22Rv1 (cell line): ENCODE measurements at regions not wholly inside any gene's neighbourhood (a gene's known extent, or its start where the extent isn't known, plus 50 kb on each side); places are given as distances from the start of the nearest gene placed in this dataset.

Experiments
- H3K27ac ChIP-seq: fragments of 450-650 bp; 2 replicates; pipeline ENCODE4 v1.5.1; 2017
- ZFX ChIP-seq: fragments of 450-650 bp; IDR thresholded peaks from 2 replicates; pipeline ENCODE4 v1.6.1; 2017; ENCODE audit warnings: antibody characterized with exemption, borderline replicate concordance
- TF ChIP-seq, protein P1 (sequence below): fragments of 450-650 bp; IDR thresholded peaks from 2 replicates; pipeline ENCODE4 v1.5.1; 2017; ENCODE audit warnings: mild to moderate bottlenecking

DNA sequence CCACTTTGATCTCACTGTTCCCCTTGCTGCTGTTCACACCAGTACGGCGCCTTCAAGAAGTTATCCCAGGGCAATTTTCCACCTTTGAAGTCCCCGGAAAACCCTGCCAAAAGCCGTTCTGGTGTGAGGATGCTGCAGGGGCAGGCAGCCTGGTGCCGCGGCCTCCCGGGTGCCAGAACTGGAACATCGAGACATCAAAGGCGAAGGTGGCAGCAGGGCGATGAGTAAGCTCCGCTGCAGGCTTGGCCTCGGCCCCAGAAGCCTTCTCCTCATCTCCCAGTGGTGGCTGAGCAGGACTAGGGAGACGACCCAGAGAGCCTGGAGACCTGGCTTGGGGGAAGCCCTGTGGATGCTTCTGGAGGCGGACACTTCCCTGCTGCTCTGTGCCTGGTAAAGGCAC is 115.3 kb upstream of the MSX2 start:
- no peak for TF ChIP-seq ZFX
- TF ChIP-seq, protein P1, sequence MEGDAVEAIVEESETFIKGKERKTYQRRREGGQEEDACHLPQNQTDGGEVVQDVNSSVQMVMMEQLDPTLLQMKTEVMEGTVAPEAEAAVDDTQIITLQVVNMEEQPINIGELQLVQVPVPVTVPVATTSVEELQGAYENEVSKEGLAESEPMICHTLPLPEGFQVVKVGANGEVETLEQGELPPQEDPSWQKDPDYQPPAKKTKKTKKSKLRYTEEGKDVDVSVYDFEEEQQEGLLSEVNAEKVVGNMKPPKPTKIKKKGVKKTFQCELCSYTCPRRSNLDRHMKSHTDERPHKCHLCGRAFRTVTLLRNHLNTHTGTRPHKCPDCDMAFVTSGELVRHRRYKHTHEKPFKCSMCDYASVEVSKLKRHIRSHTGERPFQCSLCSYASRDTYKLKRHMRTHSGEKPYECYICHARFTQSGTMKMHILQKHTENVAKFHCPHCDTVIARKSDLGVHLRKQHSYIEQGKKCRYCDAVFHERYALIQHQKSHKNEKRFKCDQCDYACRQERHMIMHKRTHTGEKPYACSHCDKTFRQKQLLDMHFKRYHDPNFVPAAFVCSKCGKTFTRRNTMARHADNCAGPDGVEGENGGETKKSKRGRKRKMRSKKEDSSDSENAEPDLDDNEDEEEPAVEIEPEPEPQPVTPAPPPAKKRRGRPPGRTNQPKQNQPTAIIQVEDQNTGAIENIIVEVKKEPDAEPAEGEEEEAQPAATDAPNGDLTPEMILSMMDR = no peak
- H3K27ac ChIP-seq = no peak overlapping the region

DNA sequence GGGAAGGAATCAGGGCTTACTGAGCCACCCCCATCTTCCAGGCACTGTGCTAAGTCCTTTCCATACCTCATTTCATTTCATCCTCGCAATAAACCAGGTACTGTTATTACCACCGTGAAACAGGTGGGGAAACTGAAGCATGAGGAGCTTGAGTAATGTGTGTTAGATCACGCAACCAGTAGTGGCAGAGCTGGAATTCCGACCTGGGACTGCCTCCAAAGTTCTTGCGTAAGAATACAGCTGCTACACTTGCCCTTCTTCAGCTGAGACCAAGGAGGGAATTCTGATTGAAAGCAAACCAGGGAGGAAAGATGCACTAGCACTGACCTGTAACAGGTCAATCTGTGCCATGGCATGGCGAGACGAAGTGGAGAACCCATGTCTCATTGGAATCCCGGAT is 113.4 kb upstream of the MSX2 start:
- no peak for TF ChIP-seq ZFX
- TF ChIP-seq, protein P1 = no peak
- H3K27ac ChIP-seq = no peak overlapping the region

DNA sequence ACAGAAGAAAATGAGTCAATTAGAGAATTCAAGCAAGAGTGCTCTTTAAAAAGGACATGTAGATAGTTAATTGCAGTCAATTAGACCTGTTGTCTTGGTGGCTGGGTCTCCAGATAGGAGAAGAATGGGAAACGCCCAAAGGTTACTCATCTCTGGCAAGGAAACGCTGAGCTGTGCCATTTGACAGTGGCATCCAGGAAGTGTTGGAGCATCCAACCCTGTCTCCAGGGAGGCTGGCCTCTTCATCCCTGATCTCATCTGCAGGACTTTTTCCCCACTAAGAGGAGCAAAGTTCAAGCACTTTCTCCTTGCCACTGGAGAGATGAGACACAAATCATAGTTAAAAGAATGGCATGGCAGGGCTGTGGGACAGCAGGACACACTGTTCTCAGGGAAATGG is 111.7 kb upstream of the MSX2 start:
- H3K27ac ChIP-seq = no peak overlapping the region
- no peak for TF ChIP-seq ZFX
- TF ChIP-seq, protein P1 = no peak

DNA sequence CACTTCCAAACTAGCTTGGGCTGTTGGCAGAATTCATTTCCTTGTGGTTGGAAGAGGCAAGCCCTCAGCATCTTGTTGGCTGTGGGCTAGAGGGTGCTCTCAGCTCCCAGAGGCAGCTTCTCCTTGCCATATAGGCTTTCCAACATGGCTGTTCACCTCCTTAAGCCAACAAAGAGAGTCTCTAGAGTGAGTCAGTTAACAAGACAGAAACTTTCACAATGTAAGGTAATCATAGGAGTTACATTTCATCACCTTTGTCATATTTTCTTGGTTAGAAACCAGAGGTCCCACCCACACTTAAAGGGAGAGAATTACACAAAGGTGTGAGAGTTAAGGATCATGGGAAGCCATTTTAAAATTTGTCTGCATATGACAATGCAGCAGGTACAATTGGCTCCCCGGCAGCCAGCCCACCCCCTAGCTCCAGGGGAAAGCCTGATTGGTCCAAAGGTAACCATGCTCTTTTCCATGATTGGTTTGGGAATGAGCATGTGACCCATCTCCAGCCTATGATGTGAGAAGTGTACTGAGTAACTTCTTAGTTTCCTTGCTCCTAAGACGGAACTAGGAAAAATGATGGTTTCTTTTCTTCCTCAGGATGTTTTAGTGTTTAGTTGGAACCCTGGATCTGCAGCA is 109.8 kb upstream of the MSX2 start:
- no peak for TF ChIP-seq ZFX

DNA sequence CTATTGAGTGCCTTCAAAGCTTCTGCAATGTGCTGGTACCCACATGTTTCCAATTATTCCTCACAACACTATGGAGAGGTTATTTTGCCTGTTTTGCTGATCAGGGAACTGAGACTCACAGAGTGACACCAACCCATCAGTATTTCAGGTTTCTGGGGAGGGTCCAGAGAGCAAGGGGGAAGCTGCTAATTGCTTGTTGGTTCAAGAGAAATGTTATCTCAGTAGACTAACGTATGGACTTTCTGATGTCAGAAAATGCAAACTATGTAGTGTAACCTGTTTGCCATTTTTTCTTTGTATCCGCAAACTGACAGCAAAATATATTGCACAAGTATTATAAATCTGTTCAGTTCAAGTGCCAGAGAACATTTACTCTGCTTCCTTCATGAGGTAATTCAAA is 108.3 kb upstream of the MSX2 start:
- TF ChIP-seq, protein P1 = no peak
- no peak for TF ChIP-seq ZFX
- H3K27ac ChIP-seq = no peak overlapping the region

More for the DNA sequence above, 109.8 kb upstream of the MSX2 start:
- H3K27ac ChIP-seq = no peak overlapping the region

DNA sequence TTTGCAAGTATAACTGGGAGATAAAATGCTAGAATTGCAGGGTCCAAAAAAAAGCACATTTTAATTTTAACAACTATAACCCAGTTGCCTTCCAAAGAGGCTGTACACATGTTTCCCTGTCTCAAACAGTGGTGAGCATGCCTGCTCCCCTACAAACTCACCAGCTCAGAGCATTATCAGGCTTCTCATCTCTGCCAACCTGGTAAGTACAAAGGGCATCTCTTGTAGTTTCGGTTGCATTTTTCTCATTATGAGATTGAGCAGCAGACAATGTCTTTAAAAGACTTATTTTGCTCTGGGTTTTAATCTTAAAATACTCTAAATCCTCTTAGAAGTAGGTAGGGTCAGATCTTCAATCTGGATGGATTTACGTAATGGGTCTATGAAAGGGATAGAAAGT is 107.1 kb upstream of the MSX2 start:
- no peak for TF ChIP-seq ZFX
- TF ChIP-seq, protein P1 = no peak

DNA sequence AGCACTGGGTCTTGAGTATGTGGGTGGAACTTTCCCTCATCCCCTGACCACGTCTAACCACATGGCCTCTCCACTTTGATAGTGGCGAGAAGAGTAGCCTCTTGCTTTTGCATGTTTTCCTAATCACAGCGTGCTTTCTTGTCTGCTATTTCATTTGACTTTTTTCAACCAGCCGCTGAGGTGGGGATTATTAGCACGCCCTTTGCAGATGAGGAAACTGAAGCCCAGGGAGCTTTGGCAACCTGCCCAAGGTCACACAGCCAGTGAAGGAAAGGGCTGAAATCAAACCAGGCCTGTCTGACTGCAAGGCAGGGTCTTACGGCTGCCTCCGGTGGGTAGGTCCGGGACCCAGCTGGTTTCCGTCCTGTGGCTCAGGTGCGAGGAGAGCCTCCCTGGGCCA is 106.5 kb upstream of the MSX2 start:
- no peak overlapping the region for H3K27ac ChIP-seq

More for the DNA sequence above, 107.1 kb upstream of the MSX2 start:
- H3K27ac ChIP-seq = no peak overlapping the region

More for the DNA sequence above, 106.5 kb upstream of the MSX2 start:
- TF ChIP-seq, protein P1 = no peak
- TF ChIP-seq ZFX = no peak
